Neural cell (in vitro differentiated cells): ENCODE measurements at regions not wholly inside any gene's neighbourhood (a gene's known extent, or its start where the extent isn't known, plus 50 kb on each side); places are given as distances from the start of the nearest gene placed in this dataset.

Source experiments
- H2AFZ ChIP-seq: fragments of 200-600, 300-800 bp; sonication (generic), shearing (Covaris generic); 2 replicates; pipeline ENCODE4 v1.6.0; 2014; ENCODE audit warnings: low read depth, mild to moderate bottlenecking, antibody characterized with exemption, low read length, moderate library complexity
- H3F3A ChIP-seq: fragments of 200-600 bp; shearing (Covaris generic); 2 replicates; pipeline ENCODE4 v1.6.1; 2016; ENCODE audit warnings: mild to moderate bottlenecking, moderate library complexity, mixed read lengths, antibody characterized with exemption, low read length; ENCODE audit not compliant: insufficient read depth, poor library complexity, severe bottlenecking
- H3K27ac ChIP-seq: fragments of 200-600, 300-800 bp; sonication (generic), shearing (Covaris generic); 2 replicates; pipeline ENCODE4 v1.5.1; 2014; ENCODE audit warnings: mild to moderate bottlenecking, low read length, moderate library complexity
- H3K27me3 ChIP-seq: fragments of 300-800, 200-600 bp; sonication (generic), shearing (Covaris generic); 2 replicates; pipeline ENCODE4 v1.6.0; 2014; ENCODE audit warnings: mild to moderate bottlenecking, low read depth, low read length, moderate library complexity; ENCODE audit not compliant: insufficient read depth
- H3K36me3 ChIP-seq: fragments of 300-800, 200-600 bp; sonication (generic), shearing (Covaris generic); 2 replicates; pipeline ENCODE4 v1.5.1; 2014; ENCODE audit warnings: mild to moderate bottlenecking, antibody characterized with exemption, low read length, moderate library complexity; ENCODE audit not compliant: insufficient read depth
- H3K4me2 ChIP-seq: fragments of 300-800, 200-600 bp; sonication (generic), shearing (Covaris generic); 2 replicates; pipeline ENCODE4 v1.6.0; 2014; ENCODE audit warnings: mild to moderate bottlenecking, low read length
- H3K4me3 ChIP-seq: fragments of 300-800, 200-600 bp; sonication (generic), shearing (Covaris generic); 2 replicates; pipeline ENCODE4 v1.5.1; 2014; ENCODE audit warnings: mild to moderate bottlenecking, low read length, moderate library complexity
- H3K79me2 ChIP-seq: fragments of 200-600 bp; shearing (Covaris generic); replicated peaks from 2 replicates; pipeline ENCODE4 v1.6.0; 2014; ENCODE audit warnings: mild to moderate bottlenecking, low read length, moderate library complexity; ENCODE audit not compliant: insufficient read depth
- H3K9ac ChIP-seq: fragments of 300-800, 200-600 bp; sonication (generic), shearing (Covaris generic); 2 replicates; pipeline ENCODE4 v1.6.1; 2016; ENCODE audit warnings: mild to moderate bottlenecking, low read length, mixed read lengths
- H3K9me2 ChIP-seq: fragments of 200-600 bp; shearing (Covaris generic); 2 replicates; pipeline ENCODE4 v1.6.1; 2016; ENCODE audit warnings: mild to moderate bottlenecking, low read length, mixed read lengths; ENCODE audit not compliant: insufficient read depth
- H3K9me3 ChIP-seq: fragments of 200-600, 300-800 bp; sonication (generic), shearing (Covaris generic); 2 replicates; pipeline ENCODE4 v1.6.1; 2016; ENCODE audit warnings: mild to moderate bottlenecking, mixed run types, low read length, moderate library complexity, mixed read lengths
- H4K20me1 ChIP-seq: fragments of 200-600 bp; shearing (Covaris generic); 2 replicates; pipeline ENCODE4 v1.6.1; 2016; ENCODE audit warnings: mild to moderate bottlenecking, mixed run types; ENCODE audit not compliant: insufficient read depth
- CTCF ChIP-seq: fragments of 450-650 bp; IDR thresholded peaks from 2 replicates; pipeline ENCODE4 v1.5.1; 2014; ENCODE audit warnings: antibody characterized with exemption, mild to moderate bottlenecking, moderate library complexity; ENCODE audit not compliant: poor library complexity, severe bottlenecking
- EP300 ChIP-seq: fragments of 450-650 bp; conservative IDR thresholded peaks from 2 replicates; pipeline ENCODE4 v1.6.1; 2014; ENCODE audit warnings: antibody characterized with exemption, mild to moderate bottlenecking, moderate library complexity; ENCODE audit not compliant: poor library complexity, severe bottlenecking
- EZH2 ChIP-seq: fragments of 200-600, 300-800 bp; shearing (Covaris generic), sonication (generic); IDR thresholded peaks from 2 replicates; pipeline ENCODE4 v1.6.1; 2014; ENCODE audit warnings: antibody characterized with exemption, low read length, borderline replicate concordance, mild to moderate bottlenecking; ENCODE audit not compliant: insufficient read depth, poor library complexity, severe bottlenecking
- MXI1 ChIP-seq: fragments of 450-650 bp; conservative IDR thresholded peaks from 2 replicates; pipeline ENCODE4 v1.6.1; 2014; ENCODE audit warnings: antibody characterized with exemption, mild to moderate bottlenecking; ENCODE audit not compliant: poor library complexity, severe bottlenecking
- POLR2AphosphoS5 ChIP-seq: IDR thresholded peaks from 2 replicates; pipeline ENCODE4 v1.6.1; 2012
- RAD21 ChIP-seq: fragments of 450-650 bp; conservative IDR thresholded peaks from 2 replicates; pipeline ENCODE4 v1.6.1; 2014; ENCODE audit warnings: antibody characterized with exemption, mild to moderate bottlenecking, moderate library complexity
- REST ChIP-seq: IDR thresholded peaks from 2 replicates; pipeline ENCODE4 v1.6.1; 2012; ENCODE audit warnings: borderline replicate concordance
- SMC3 ChIP-seq: fragments of 450-650 bp; conservative IDR thresholded peaks from 2 replicates; pipeline ENCODE4 v1.6.1; 2014; ENCODE audit warnings: antibody characterized with exemption, mild to moderate bottlenecking, moderate library complexity; ENCODE audit not compliant: poor library complexity
- TAF1 ChIP-seq: IDR thresholded peaks from 2 replicates; pipeline ENCODE4 v1.6.1; 2012; ENCODE audit warnings: low read depth

- Histone ChIP-seq H3K27ac (no peak overlapping the region), H3K79me2 (no peaks in the 10 kb centered on the region), H3K9ac (no peak overlapping the region), H3F3A (no peaks in the 10 kb centered on the region), H3K27me3 (no peaks in the 10 kb centered on the region), H3K9me3 (no peaks in the 10 kb centered on the region), H4K20me1 (no peaks in the 10 kb centered on the region), H3K4me2 (no peak overlapping the region), H3K4me3 (no peak overlapping the region), H3K9me2 (no peaks in the 10 kb centered on the region), H2AFZ (no peak overlapping the region), H3K36me3 (no peaks in the 10 kb centered on the region)
- no peak for TF ChIP-seq SMC3
Measured at GRCh38 chr17:53141731-53142130, 681.0 kb upstream of the KIF2B start.

- H3F3A ChIP-seq: no peaks in the 10 kb centered on the region
- no peak for TF ChIP-seq MXI1
- no peak for TF ChIP-seq RAD21
- no peak overlapping the region for H3K4me2 ChIP-seq
Measured at GRCh38 chr17:53141280-53141679, 681.4 kb upstream of the KIF2B start.

GRCh38 chr17:53137869-53138268 lies 684.9 kb upstream of the KIF2B start:
- Histone ChIP-seq H3K27me3 (no peaks in the 10 kb centered on the region), H3F3A (no peaks in the 10 kb centered on the region)
- no peak for TF ChIP-seq MXI1
- no peak for TF ChIP-seq REST
- TF ChIP-seq SMC3: no peak
- TF ChIP-seq TAF1: no peak
- no peak for TF ChIP-seq CTCF
- no peak for TF ChIP-seq POLR2AphosphoS5
- no peak for TF ChIP-seq EZH2
- TF ChIP-seq EP300: no peak
- no peak for TF ChIP-seq RAD21

More at GRCh38 chr17:53141280-53141679, 681.4 kb upstream of the KIF2B start:
- H2AFZ ChIP-seq: no peak overlapping the region
- H3K27ac ChIP-seq: no peak overlapping the region
- no peaks in the 10 kb centered on the region for H3K9me2 ChIP-seq
- H3K9me3 ChIP-seq: no peaks in the 10 kb centered on the region
- no peaks in the 10 kb centered on the region for H3K27me3 ChIP-seq
- H4K20me1 ChIP-seq: no peaks in the 10 kb centered on the region
- H3K4me3 ChIP-seq: no peak overlapping the region
- H3K79me2 ChIP-seq: no peaks in the 10 kb centered on the region
- H3K9ac ChIP-seq: no peak overlapping the region
- no peaks in the 10 kb centered on the region for H3K36me3 ChIP-seq

More at GRCh38 chr17:53137869-53138268, 684.9 kb upstream of the KIF2B start:
- Histone ChIP-seq H3K9me3 (no peaks in the 10 kb centered on the region), H3K36me3 (no peaks in the 10 kb centered on the region), H3K9ac (no peak overlapping the region), H3K79me2 (no peaks in the 10 kb centered on the region), H3K4me2 (no peak overlapping the region), H3K4me3 (no peak overlapping the region), H2AFZ (no peak overlapping the region), H3K27ac (no peak overlapping the region), H4K20me1 (no peaks in the 10 kb centered on the region), H3K9me2 (no peaks in the 10 kb centered on the region)
